K562 (cell line): ENCODE measurements at regions not wholly inside any gene's neighbourhood (a gene's known extent, or its start where the extent isn't known, plus 50 kb on each side); places are given as distances from the start of the nearest gene placed in this dataset.

ENCODE experiments used
- ATAC-seq: fragments of 200-7000 bp; cut with Tn5 transposase; 3 replicates; pipeline ENCODE4 v1.9.1; 2020; ENCODE audit warnings: moderate library complexity
- BruUV-seq: library from RNA; stranded (reverse); fragments of 400-500 nt; replicated peaks from 2 replicates; lab custom pipeline; 2021; lab: Mats Ljungman, UMichigan
- CTCF ChIA-PET: fragments of 300-600 bp; formaldehyde crosslinking; extraction: SDS; loops from one replicate; lab custom pipeline; 2021; ENCODE audit warnings: low intra/inter-chr PET ratio; lab: Yijun Ruan, JAX
- POLR2A ChIA-PET: fragments of 300-600, 350-650 bp; sonication (Branson Sonifier 250); formaldehyde crosslinking; extraction: SDS; loops from one replicate; lab custom pipeline; 2021; ENCODE audit warnings: antibody characterized with exemption, inconsistent platforms; lab: Yijun Ruan, JAX
- DNase-seq, 4 experiments: peaks; one replicate each; pipeline versions ENCODE4 v3.0.0 to v3.0.0-alpha.2; 2011 to 2018; ENCODE audit warnings: low spot score in 3 of 4, mixed read lengths in 3 of 4; ENCODE audit errors: extremely low read depth in 1 of 4
- FAIRE-seq: peaks from 2 replicates; lab custom pipeline; 2011; peaks lifted over from hg19 to GRCh38; lab: Jason Lieb, UNC
- H2AFZ ChIP-seq: 2 replicates; pipeline ENCODE4 v1.6.0; 2011; ENCODE audit warnings: low read depth, low read length, control low read depth, inconsistent platforms
- H3K27ac ChIP-seq: fragments of 200-600 bp; 3 replicates; pipeline ENCODE4 v1.8.0; 2011; ENCODE audit warnings: low read depth, mild to moderate bottlenecking, control low read depth, inconsistent platforms, low read length, moderate library complexity, mixed read lengths; ENCODE audit errors: extremely low read depth
- H3K27me3 ChIP-seq, 2 experiments: fragments of 300-600 bp in 1 of 2; 2 replicates in 1 of 2; 3 replicates in 1 of 2; pipeline versions ENCODE4 v1.6.0 to v1.8.0; 2011; ENCODE audit warnings: inconsistent platforms in 2 of 2, low read length in 2 of 2, mild to moderate bottlenecking in 1 of 2, mixed read lengths in 1 of 2, moderate library complexity in 1 of 2; ENCODE audit not compliant: control insufficient read depth in 2 of 2, insufficient read depth in 2 of 2
- H3K36me3 ChIP-seq: fragments of 300-600 bp; 3 replicates; pipeline ENCODE4 v1.8.0; 2011; ENCODE audit warnings: mild to moderate bottlenecking, low read length, inconsistent platforms; ENCODE audit not compliant: control insufficient read depth, insufficient read depth
- H3K4me1 ChIP-seq, 2 experiments: fragments of 200-600 bp in 1 of 2; replicated peaks in 1 of 2; 2 replicates in 1 of 2; 3 replicates in 1 of 2; pipeline versions ENCODE4 v1.5.1 to v1.8.0; 2011; ENCODE audit warnings: inconsistent platforms in 2 of 2, low read length in 2 of 2, mild to moderate bottlenecking in 1 of 2, mixed read lengths in 1 of 2, moderate library complexity in 1 of 2; ENCODE audit not compliant: control insufficient read depth in 2 of 2, insufficient read depth in 2 of 2
- H3K4me2 ChIP-seq: 2 replicates; pipeline ENCODE4 v1.6.1; 2011; ENCODE audit warnings: low read length, control low read depth, inconsistent platforms, mixed read lengths; ENCODE audit not compliant: insufficient read depth
- H3K4me3 ChIP-seq: fragments of 200-600 bp; sonication (generic), shearing (Covaris generic); 2 replicates; pipeline ENCODE4 v1.5.1; 2016; ENCODE audit warnings: control low read depth, inconsistent platforms
- H3K79me2 ChIP-seq: fragments of 200-600 bp; 3 replicates; pipeline ENCODE4 v1.8.0; 2011; ENCODE audit warnings: low read length, inconsistent platforms; ENCODE audit not compliant: control insufficient read depth, insufficient read depth
- H3K9ac ChIP-seq, 2 experiments: 2 replicates each; pipeline versions ENCODE4 v1.6.0 to v1.6.1; 2011; ENCODE audit warnings: low read depth in 2 of 2, low read length in 2 of 2, control low read depth in 1 of 2, inconsistent platforms in 1 of 2, mild to moderate bottlenecking in 1 of 2, mixed read lengths in 1 of 2; ENCODE audit not compliant: insufficient read depth in 1 of 2
- H3K9me1 ChIP-seq: one replicate; pipeline ENCODE4 v1.6.0; 2011; ENCODE audit warnings: inconsistent platforms, mild to moderate bottlenecking, low read length, moderate library complexity; ENCODE audit not compliant: control insufficient read depth, insufficient read depth
- H3K9me3 ChIP-seq: replicated peaks from 2 replicates; pipeline ENCODE4 v1.5.1; 2011; ENCODE audit warnings: low read depth, low read length, inconsistent platforms; ENCODE audit not compliant: control insufficient read depth, insufficient read depth
- H4K20me1 ChIP-seq: replicated peaks from 2 replicates; pipeline ENCODE4 v1.6.1; 2011; ENCODE audit warnings: low read length, inconsistent platforms, mixed read lengths; ENCODE audit not compliant: control insufficient read depth, insufficient read depth
- NFXL1 ChIP-seq: fragments of 450-650 bp; formaldehyde crosslinking; IDR thresholded peaks from 2 replicates; pipeline ENCODE4 v1.4.0; 2021; ENCODE audit warnings: mild to moderate bottlenecking
- NR1H2 ChIP-seq: sonication (generic); formaldehyde crosslinking; IDR thresholded peaks from 2 replicates; pipeline ENCODE4 v1.4.0; 2020; ENCODE audit warnings: mild to moderate bottlenecking, missing genetic modification reagents
- ZNF408 ChIP-seq: fragments of 250-450 bp; sonication (Bioruptor Pico); IDR thresholded peaks from 2 replicates; pipeline ENCODE4 v1.4.0; 2020; ENCODE audit warnings: low read depth, mild to moderate bottlenecking, moderate library complexity
- WGBS: fragments of 100-300 bp; shearing (Covaris generic); methylation state at CpG from one replicate; pipeline ENCODE4 v1.1.6; 2016; ENCODE audit warnings: low coverage, mixed read lengths; ENCODE audit not compliant: insufficient coverage; ENCODE audit errors: missing lambda C conversion rate; 5-methylcytosine and 5-hydroxymethylcytosine counted together
- in situ Hi-C: fragments of 300-500 bp; cut with MboI; formaldehyde crosslinking; loops from 4 replicates; pipeline ENCODE4 v1.15.0; 2018; ENCODE audit warnings: inconsistent platforms, mixed read lengths
- intact Hi-C: fragments of 100-400 bp; cut with micrococcal nuclease; formaldehyde crosslinking; loops from 2 replicates; pipeline ENCODE4 v1.14.2; 2022
- TF ChIP-seq, protein P1 (sequence below): fragments of 250-450 bp; sonication (Bioruptor Pico); IDR thresholded peaks from 2 replicates; pipeline ENCODE4 v1.8.0; 2021; ENCODE audit warnings: moderate library complexity, mild to moderate bottlenecking, inconsistent platforms
- TF ChIP-seq, protein P2 (sequence below): sonication (generic); formaldehyde crosslinking; IDR thresholded peaks from 2 replicates; pipeline ENCODE4 v1.8.0; 2022; ENCODE audit warnings: missing genetic modification reagents, mild to moderate bottlenecking, moderate library complexity, borderline replicate concordance
- TF ChIP-seq, protein P3 (sequence below): fragments of 150-350 bp; conservative IDR thresholded peaks from 2 replicates; pipeline ENCODE4 v1.6.1; 2014; ENCODE audit warnings: low read length
- TF ChIP-seq, protein P4 (sequence below): IDR thresholded peaks from 2 replicates; pipeline ENCODE4 v1.6.1; 2016; ENCODE audit warnings: missing genetic modification characterization, missing compliant biosample characterization
- TF ChIP-seq, protein P5 (sequence below): fragments of 450-650 bp; conservative IDR thresholded peaks from 2 replicates; pipeline ENCODE4 v1.6.1; 2016; ENCODE audit warnings: missing genetic modification characterization, low read depth, mild to moderate bottlenecking, control low read depth, missing compliant biosample characterization
- TF ChIP-seq, protein P6 (sequence below): fragments of 250-450 bp; sonication (Bioruptor Pico); IDR thresholded peaks from 2 replicates; pipeline ENCODE4 v1.5.0; 2020; ENCODE audit warnings: mild to moderate bottlenecking, borderline replicate concordance

DNA sequence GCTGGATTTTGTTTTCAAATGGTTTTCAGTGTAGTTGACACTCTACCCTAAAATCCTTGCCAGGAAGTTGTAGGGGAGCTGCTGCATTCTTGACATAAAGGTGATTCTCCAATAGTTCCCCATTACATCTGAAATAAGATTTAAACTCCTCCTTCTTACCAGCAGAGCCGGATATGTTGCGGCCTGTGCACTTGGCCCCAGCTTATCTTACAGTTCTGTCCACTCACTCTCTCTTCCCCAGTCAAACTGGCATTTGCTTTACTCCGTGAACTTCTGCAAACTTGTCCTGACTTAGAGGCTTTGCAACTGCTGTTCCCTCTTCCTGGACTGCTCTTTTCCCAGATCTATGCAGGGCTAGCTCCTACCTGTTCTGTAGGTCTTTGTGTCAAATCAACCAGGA lies 929.5 kb downstream of the VRK1 start (continued):
- TF ChIP-seq, protein P1, sequence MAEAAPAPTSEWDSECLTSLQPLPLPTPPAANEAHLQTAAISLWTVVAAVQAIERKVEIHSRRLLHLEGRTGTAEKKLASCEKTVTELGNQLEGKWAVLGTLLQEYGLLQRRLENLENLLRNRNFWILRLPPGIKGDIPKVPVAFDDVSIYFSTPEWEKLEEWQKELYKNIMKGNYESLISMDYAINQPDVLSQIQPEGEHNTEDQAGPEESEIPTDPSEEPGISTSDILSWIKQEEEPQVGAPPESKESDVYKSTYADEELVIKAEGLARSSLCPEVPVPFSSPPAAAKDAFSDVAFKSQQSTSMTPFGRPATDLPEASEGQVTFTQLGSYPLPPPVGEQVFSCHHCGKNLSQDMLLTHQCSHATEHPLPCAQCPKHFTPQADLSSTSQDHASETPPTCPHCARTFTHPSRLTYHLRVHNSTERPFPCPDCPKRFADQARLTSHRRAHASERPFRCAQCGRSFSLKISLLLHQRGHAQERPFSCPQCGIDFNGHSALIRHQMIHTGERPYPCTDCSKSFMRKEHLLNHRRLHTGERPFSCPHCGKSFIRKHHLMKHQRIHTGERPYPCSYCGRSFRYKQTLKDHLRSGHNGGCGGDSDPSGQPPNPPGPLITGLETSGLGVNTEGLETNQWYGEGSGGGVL (CRISPR knock-in tag), result no peak
- TF ChIP-seq ZNF408, result no peak
- TF ChIP-seq, all 486 proteins: peak for 0

DNA sequence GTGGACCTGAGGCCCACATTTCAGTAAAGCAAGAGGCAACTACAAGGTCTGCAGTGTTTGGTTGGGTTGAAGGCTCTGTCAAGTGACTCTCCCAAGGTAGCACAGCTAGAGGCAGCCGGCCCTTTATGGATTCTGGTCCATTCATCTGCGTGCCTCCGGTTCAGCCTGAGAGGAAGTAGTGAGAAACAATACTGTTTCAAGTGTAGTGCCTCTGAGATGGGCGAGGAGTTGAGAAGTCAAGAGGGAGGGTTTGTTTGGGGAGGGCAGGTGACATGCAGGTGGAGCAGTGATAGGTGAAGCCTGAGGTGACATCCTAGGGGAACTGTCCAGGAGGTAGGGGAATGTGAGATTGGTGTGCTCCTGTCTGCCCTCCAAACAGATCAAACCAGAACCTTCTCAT lies 933.5 kb downstream of the VRK1 start:
- no peaks in the 10 kb centered on the region for H4K20me1 ChIP-seq
- no peaks in the 10 kb centered on the region for H3K36me3 ChIP-seq
- H3K9me3 ChIP-seq, result no peaks in the 10 kb centered on the region
- H3K27ac ChIP-seq, result no peak overlapping the region
- intact Hi-C loops, result no loop called here
- H3K27me3 ChIP-seq, result no peaks in the 10 kb centered on the region
- H3K9ac ChIP-seq, result no peak overlapping the region
- no TSS peak for BruUV-seq
- ATAC-seq (no peak), FAIRE-seq (no peak), DNase-seq (no peak)
- ChIA-PET CTCF (no interaction called here), POLR2A (no interaction called here)
- 0% methylated on average over 3 of the region's 4 CpGs for WGBS
- H2AFZ ChIP-seq, result no peak overlapping the region
- no peaks in the 10 kb centered on the region for H3K4me1 ChIP-seq
- no peak overlapping the region for H3K4me2 ChIP-seq
- H3K4me3 ChIP-seq, result no peak overlapping the region
- no peaks in the 10 kb centered on the region for H3K79me2 ChIP-seq
- in situ Hi-C loops, result no loop called here
- no peaks in the 10 kb centered on the region for H3K9me1 ChIP-seq
- TF ChIP-seq, protein P2, sequence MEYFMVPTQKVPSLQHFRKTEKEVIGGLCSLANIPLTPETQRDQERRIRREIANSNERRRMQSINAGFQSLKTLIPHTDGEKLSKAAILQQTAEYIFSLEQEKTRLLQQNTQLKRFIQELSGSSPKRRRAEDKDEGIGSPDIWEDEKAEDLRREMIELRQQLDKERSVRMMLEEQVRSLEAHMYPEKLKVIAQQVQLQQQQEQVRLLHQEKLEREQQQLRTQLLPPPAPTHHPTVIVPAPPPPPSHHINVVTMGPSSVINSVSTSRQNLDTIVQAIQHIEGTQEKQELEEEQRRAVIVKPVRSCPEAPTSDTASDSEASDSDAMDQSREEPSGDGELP, result no peak
- TF ChIP-seq, protein P3, sequence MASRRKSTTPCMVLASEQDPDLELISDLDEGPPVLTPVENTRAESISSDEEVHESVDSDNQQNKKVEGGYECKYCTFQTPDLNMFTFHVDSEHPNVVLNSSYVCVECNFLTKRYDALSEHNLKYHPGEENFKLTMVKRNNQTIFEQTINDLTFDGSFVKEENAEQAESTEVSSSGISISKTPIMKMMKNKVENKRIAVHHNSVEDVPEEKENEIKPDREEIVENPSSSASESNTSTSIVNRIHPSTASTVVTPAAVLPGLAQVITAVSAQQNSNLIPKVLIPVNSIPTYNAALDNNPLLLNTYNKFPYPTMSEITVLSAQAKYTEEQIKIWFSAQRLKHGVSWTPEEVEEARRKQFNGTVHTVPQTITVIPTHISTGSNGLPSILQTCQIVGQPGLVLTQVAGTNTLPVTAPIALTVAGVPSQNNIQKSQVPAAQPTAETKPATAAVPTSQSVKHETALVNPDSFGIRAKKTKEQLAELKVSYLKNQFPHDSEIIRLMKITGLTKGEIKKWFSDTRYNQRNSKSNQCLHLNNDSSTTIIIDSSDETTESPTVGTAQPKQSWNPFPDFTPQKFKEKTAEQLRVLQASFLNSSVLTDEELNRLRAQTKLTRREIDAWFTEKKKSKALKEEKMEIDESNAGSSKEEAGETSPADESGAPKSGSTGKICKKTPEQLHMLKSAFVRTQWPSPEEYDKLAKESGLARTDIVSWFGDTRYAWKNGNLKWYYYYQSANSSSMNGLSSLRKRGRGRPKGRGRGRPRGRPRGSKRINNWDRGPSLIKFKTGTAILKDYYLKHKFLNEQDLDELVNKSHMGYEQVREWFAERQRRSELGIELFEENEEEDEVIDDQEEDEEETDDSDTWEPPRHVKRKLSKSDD, result no peak
- TF ChIP-seq, protein P4, sequence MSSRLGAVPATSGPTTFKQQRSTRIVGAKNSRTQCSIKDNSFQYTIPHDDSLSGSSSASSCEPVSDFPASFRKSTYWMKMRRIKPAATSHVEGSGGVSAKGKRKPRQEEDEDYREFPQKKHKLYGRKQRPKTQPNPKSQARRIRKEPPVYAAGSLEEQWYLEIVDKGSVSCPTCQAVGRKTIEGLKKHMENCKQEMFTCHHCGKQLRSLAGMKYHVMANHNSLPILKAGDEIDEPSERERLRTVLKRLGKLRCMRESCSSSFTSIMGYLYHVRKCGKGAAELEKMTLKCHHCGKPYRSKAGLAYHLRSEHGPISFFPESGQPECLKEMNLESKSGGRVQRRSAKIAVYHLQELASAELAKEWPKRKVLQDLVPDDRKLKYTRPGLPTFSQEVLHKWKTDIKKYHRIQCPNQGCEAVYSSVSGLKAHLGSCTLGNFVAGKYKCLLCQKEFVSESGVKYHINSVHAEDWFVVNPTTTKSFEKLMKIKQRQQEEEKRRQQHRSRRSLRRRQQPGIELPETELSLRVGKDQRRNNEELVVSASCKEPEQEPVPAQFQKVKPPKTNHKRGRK, result no peak
- TF ChIP-seq, protein P5, sequence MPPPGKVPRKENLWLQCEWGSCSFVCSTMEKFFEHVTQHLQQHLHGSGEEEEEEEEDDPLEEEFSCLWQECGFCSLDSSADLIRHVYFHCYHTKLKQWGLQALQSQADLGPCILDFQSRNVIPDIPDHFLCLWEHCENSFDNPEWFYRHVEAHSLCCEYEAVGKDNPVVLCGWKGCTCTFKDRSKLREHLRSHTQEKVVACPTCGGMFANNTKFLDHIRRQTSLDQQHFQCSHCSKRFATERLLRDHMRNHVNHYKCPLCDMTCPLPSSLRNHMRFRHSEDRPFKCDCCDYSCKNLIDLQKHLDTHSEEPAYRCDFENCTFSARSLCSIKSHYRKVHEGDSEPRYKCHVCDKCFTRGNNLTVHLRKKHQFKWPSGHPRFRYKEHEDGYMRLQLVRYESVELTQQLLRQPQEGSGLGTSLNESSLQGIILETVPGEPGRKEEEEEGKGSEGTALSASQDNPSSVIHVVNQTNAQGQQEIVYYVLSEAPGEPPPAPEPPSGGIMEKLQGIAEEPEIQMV (tag), result no peak
- TF ChIP-seq NFXL1 (no peak), NR1H2 (CRISPR knock-in tag) (no peak)
- TF ChIP-seq, protein P6, sequence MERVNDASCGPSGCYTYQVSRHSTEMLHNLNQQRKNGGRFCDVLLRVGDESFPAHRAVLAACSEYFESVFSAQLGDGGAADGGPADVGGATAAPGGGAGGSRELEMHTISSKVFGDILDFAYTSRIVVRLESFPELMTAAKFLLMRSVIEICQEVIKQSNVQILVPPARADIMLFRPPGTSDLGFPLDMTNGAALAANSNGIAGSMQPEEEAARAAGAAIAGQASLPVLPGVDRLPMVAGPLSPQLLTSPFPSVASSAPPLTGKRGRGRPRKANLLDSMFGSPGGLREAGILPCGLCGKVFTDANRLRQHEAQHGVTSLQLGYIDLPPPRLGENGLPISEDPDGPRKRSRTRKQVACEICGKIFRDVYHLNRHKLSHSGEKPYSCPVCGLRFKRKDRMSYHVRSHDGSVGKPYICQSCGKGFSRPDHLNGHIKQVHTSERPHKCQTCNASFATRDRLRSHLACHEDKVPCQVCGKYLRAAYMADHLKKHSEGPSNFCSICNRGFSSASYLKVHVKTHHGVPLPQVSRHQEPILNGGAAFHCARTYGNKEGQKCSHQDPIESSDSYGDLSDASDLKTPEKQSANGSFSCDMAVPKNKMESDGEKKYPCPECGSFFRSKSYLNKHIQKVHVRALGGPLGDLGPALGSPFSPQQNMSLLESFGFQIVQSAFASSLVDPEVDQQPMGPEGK (CRISPR knock-in tag), result no peak
